Endodermal cell (in vitro differentiated cells): ENCODE measurements at regions not wholly inside any gene's neighbourhood (a gene's known extent, or its start where the extent isn't known, plus 50 kb on each side); places are given as distances from the start of the nearest gene placed in this dataset.
"Not testable (repeated sequence)": the region's sequence is repeated elsewhere in the genome, so short reads cannot be mapped to it uniquely, and the experiment has no call there.

Source experiments
- DNase-seq: peaks from one replicate; pipeline ENCODE4 v3.0.0-alpha.2; 2017
- H3K27ac ChIP-seq: 2 replicates; pipeline ENCODE4 v1.5.1; 2013; ENCODE audit warnings: mild to moderate bottlenecking, low read depth, low read length, moderate library complexity
- H3K27me3 ChIP-seq: 2 replicates; pipeline ENCODE4 v1.6.1; 2013; ENCODE audit warnings: mild to moderate bottlenecking, low read length, moderate library complexity; ENCODE audit not compliant: insufficient read depth, control insufficient read depth, poor library complexity, severe bottlenecking
- H3K36me3 ChIP-seq: 2 replicates; pipeline ENCODE4 v1.7.0; 2013; ENCODE audit warnings: mild to moderate bottlenecking, low read length, moderate library complexity; ENCODE audit not compliant: control insufficient read depth, insufficient read depth
- H3K4me1 ChIP-seq: one replicate; pipeline ENCODE4 v1.7.0; 2013; ENCODE audit warnings: low read length; ENCODE audit not compliant: control insufficient read depth, insufficient read depth
- H3K4me3 ChIP-seq: 2 replicates; pipeline ENCODE4 v1.5.1; 2013; ENCODE audit warnings: mild to moderate bottlenecking, low read length, moderate library complexity
- H3K9ac ChIP-seq: 2 replicates; pipeline ENCODE4 v1.6.1; 2013; ENCODE audit warnings: mild to moderate bottlenecking, low read length, moderate library complexity; ENCODE audit not compliant: poor library complexity, severe bottlenecking; ENCODE audit errors: extremely low read depth
- H3K9me3 ChIP-seq: 2 replicates; pipeline ENCODE4 v1.6.1; 2013; ENCODE audit warnings: mild to moderate bottlenecking, low read length, moderate library complexity; ENCODE audit not compliant: control insufficient read depth
- H3K27ac Mint-ChIP-seq: 2 replicates; pipeline ENCODE4 v1.8.0; 2020; ENCODE audit warnings: mixed read lengths
- H3K27me3 Mint-ChIP-seq: 2 replicates; pipeline ENCODE4 v1.8.0; 2021; ENCODE audit warnings: mild to moderate bottlenecking, mixed read lengths; ENCODE audit not compliant: insufficient read depth
- H3K36me3 Mint-ChIP-seq: 2 replicates; pipeline ENCODE4 v1.8.0; 2020; ENCODE audit warnings: low read depth, mixed read lengths
- H3K4me1 Mint-ChIP-seq: 2 replicates; pipeline ENCODE4 v1.8.0; 2020; ENCODE audit warnings: mixed read lengths
- H3K4me3 Mint-ChIP-seq: 2 replicates; pipeline ENCODE4 v1.8.0; 2020; ENCODE audit warnings: mild to moderate bottlenecking, moderate library complexity, mixed read lengths
- H3K9me3 Mint-ChIP-seq: 2 replicates; pipeline ENCODE4 v1.8.0; 2020; ENCODE audit warnings: mild to moderate bottlenecking, mixed read lengths
- WGBS, 2 experiments: methylation state at CpG; one replicate each; pipeline versions ENCODE4 v1.1.5 to v1.1.7; 2013; ENCODE audit warnings: missing lambda C conversion rate in 2 of 2, mixed read lengths in 1 of 2; ENCODE audit not compliant: insufficient coverage in 1 of 2, insufficient read length in 1 of 2; 5-methylcytosine and 5-hydroxymethylcytosine counted together
- TF ChIP-seq, protein P1 (sequence below): fragments of 200-600 bp; sonication (generic); conservative IDR thresholded peaks from 2 replicates; pipeline ENCODE4 v1.5.0; 2021; ENCODE audit warnings: antibody characterized with exemption, mild to moderate bottlenecking

DNA sequence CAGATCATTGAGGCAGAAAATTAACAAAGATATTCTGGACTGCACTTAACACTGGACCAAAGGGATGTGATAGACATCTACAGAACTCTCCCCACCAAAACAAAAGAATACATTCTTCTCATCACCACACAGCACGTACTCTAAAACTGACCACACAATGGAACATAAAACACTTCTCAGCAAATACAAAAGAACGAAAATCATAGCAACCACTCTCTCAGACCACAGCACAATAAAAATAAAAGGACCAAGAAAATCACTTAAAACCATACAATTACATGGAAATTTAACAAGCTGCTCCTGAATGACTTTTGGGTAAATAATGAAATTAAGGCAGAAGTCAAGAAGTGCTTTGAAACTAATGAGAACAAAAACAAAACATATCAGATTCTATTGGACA, 254.0 kb upstream of the STXBP6 start:
- TF ChIP-seq, protein P1, sequence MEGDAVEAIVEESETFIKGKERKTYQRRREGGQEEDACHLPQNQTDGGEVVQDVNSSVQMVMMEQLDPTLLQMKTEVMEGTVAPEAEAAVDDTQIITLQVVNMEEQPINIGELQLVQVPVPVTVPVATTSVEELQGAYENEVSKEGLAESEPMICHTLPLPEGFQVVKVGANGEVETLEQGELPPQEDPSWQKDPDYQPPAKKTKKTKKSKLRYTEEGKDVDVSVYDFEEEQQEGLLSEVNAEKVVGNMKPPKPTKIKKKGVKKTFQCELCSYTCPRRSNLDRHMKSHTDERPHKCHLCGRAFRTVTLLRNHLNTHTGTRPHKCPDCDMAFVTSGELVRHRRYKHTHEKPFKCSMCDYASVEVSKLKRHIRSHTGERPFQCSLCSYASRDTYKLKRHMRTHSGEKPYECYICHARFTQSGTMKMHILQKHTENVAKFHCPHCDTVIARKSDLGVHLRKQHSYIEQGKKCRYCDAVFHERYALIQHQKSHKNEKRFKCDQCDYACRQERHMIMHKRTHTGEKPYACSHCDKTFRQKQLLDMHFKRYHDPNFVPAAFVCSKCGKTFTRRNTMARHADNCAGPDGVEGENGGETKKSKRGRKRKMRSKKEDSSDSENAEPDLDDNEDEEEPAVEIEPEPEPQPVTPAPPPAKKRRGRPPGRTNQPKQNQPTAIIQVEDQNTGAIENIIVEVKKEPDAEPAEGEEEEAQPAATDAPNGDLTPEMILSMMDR, result no peak
- no peaks in the 10 kb centered on the region for H3K36me3 ChIP-seq
- WGBS, 2 experiments, result 85 to 90% methylated on average over 2 of the region's 2 CpGs
- no peaks in the 10 kb centered on the region for H3K27me3 ChIP-seq
- no peak overlapping the region for H3K4me3 ChIP-seq
- Mint-ChIP-seq H3K4me3 (no peak overlapping the region), H3K9me3 (no peaks in the 10 kb centered on the region), H3K4me1 (no peaks in the 10 kb centered on the region), H3K27me3 (no peaks in the 10 kb centered on the region), H3K27ac (no peak overlapping the region), H3K36me3 (no peaks in the 10 kb centered on the region)
- no peaks in the 10 kb centered on the region for H3K4me1 ChIP-seq
- no peak overlapping the region for H3K9ac ChIP-seq
- H3K9me3 ChIP-seq, result no peaks in the 10 kb centered on the region
- no peak overlapping the region for H3K27ac ChIP-seq
- DNase-seq, result no peak

DNA sequence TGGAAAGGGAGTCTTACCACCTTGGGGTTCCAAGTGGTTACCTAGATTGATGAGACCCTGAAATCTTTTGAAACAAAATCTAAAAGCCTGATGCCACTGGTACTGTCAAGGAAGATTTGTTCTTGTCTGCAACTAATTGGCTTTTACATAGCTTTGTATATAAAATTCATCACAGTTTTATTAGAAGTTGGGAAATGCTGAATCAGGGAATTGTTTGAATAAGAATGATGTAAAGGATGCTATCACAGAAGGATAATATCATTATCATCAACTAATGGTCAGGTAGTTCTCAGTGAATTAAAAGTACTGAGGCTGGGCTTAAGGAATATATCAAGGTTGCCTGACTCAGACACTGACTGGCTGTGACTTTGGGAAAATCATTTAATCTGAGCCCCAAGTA, 248.3 kb upstream of the STXBP6 start:
- Mint-ChIP-seq H3K4me1 (no peaks in the 10 kb centered on the region), H3K9me3 (no peaks in the 10 kb centered on the region), H3K27me3 (no peaks in the 10 kb centered on the region), H3K4me3 (no peak overlapping the region), H3K36me3 (no peaks in the 10 kb centered on the region), H3K27ac (no peak overlapping the region)
- Histone ChIP-seq H3K27me3 (no peaks in the 10 kb centered on the region), H3K4me3 (no peak overlapping the region), H3K9ac (no peak overlapping the region), H3K4me1 (no peaks in the 10 kb centered on the region), H3K36me3 (no peaks in the 10 kb centered on the region), H3K9me3 (no peaks in the 10 kb centered on the region), H3K27ac (no peak overlapping the region)
- no peak for DNase-seq
- TF ChIP-seq, protein P1, result no peak

DNA sequence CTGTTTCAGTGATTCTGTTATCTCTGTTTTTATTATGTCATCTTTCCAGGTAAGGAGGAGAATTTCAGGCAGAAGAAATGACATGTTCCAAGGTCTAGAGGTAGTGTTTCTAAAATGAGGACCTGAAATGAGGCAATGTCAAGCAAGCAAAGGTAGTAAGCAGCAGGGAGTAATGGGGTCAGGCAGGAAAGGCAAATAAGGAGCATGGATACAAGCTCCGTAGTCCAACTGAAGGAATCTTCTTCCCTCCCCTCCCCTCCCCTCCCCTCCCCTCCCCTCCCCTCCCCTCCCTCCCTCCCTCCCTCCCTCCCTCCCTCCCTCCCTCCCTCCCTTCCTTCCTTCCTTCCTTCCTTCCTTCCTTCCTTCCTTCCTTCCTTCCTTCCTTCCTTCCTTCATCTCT, 240.2 kb upstream of the STXBP6 start:
- not testable (repeated sequence) for H3K27me3 Mint-ChIP-seq, H3K36me3 Mint-ChIP-seq, H3K27ac ChIP-seq, H3K9ac ChIP-seq, H3K27ac Mint-ChIP-seq, DNase-seq, H3K4me3 Mint-ChIP-seq, H3K4me1 ChIP-seq, H3K4me3 ChIP-seq, H3K36me3 ChIP-seq, H3K27me3 ChIP-seq, H3K4me1 Mint-ChIP-seq
- peaks cover 14% of the 10 kb centered on the region for H3K9me3 Mint-ChIP-seq
- peaks cover 14% of the 10 kb centered on the region for H3K9me3 ChIP-seq
- no CpG with 5 or more reads among the region's 1 CpG for WGBS, 2 experiments

DNA sequence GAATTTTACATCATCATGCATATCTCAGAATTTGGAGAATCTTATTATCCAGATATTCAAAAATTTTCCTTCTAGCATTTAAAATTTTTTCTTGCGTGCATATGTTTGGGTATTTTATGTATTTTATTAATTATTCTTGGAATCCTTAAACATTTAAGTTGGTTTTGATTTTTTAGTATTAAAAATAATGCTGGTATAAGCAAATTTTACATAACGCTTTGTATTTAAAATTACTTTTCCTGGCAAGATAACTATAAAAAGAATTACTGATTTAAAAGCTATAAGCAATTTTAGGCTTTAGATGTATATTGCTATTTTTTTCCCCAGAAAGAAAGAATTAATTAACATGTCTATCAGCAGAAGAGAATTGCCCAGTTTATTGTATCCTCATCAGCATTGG, 224.6 kb upstream of the STXBP6 start:
- Histone ChIP-seq H3K27ac (no peak overlapping the region), H3K27me3 (no peaks in the 10 kb centered on the region), H3K4me1 (no peaks in the 10 kb centered on the region), H3K9ac (no peak overlapping the region), H3K4me3 (no peak overlapping the region), H3K36me3 (no peaks in the 10 kb centered on the region), H3K9me3 (no peaks in the 10 kb centered on the region)
- DNase-seq, result no peak
- Mint-ChIP-seq H3K4me1 (no peaks in the 10 kb centered on the region), H3K27ac (no peak overlapping the region), H3K4me3 (no peak overlapping the region), H3K9me3 (no peaks in the 10 kb centered on the region), H3K36me3 (no peaks in the 10 kb centered on the region), H3K27me3 (no peaks in the 10 kb centered on the region)
- TF ChIP-seq, protein P1, result no peak
- WGBS, 2 experiments, result 60% methylated on average over 1 of the region's 2 CpGs; no CpG with 5 or more reads in 1 of the 2 experiments
